ENCODE measurements at regions not wholly inside any gene's neighbourhood (a gene's known extent, or its start where the extent isn't known, plus 50 kb on each side); places are given as distances from the start of the nearest gene placed in this dataset.

GRCh38 chr7:131624536-131624935, 68.1 kb upstream of the PODXL start:
- H3K9ac ChIP-seq (ENCODE audit: control insufficient read depth, extremely low read depth, insufficient read depth, low read length) = no peak overlapping the region
- H3K79me2 ChIP-seq (ENCODE audit: control insufficient read depth, insufficient read depth, low read length) = no peaks in the 10 kb centered on the region
- H3K4me2 ChIP-seq (ENCODE audit: control insufficient read depth, extremely low read depth, insufficient read depth, low read depth, low read length) = no peak overlapping the region
- no peak overlapping the region for H2AFZ ChIP-seq (ENCODE audit: control insufficient read depth, low read length)
- H3K4me3 ChIP-seq (ENCODE audit: control insufficient read depth in 2 of 3, extremely low read depth in 1 of 3, insufficient read depth in 2 of 3, low read depth in 1 of 3, low read length in 3 of 3) = no peak overlapping the region
- no peak for TF ChIP-seq EZH2 (IDR thresholded peaks at IDR 0.05; ENCODE audit: low read length)
- no peaks in the 10 kb centered on the region for H3K36me3 ChIP-seq (ENCODE audit: control insufficient read depth in 2 of 2, extremely low read depth in 1 of 2, insufficient read depth in 2 of 2, low read length in 2 of 2)
- H3K4me1 ChIP-seq (ENCODE audit: control insufficient read depth, extremely low read depth, insufficient read depth, low read length) = peaks cover 24% of the 10 kb centered on the region
- DNase-seq (ENCODE audit: low read depth, low spot score) = no peak
- H3K27ac ChIP-seq (ENCODE audit: control insufficient read depth, insufficient read depth, low read length) = no peak overlapping the region
- no peak for FAIRE-seq
- H3K27me3 ChIP-seq (ENCODE audit: control insufficient read depth, extremely low read depth, insufficient read depth, low read length) = no peaks in the 10 kb centered on the region
- no peaks in the 10 kb centered on the region for H4K20me1 ChIP-seq (ENCODE audit: control insufficient read depth, extremely low read depth, insufficient read depth, low read length)
- dilution Hi-C loops (cut with MboI; ENCODE audit: extremely low pct_ligation_motif_present, low sequenced_read_pairs) = no loop called here
- H3K9me3 ChIP-seq (ENCODE audit: control insufficient read depth, low read depth, low read length) = no peaks in the 10 kb centered on the region
- no peaks in the 10 kb centered on the region for H3K9me1 ChIP-seq (ENCODE audit: control insufficient read depth, extremely low read depth, insufficient read depth, low read length)

- no peak for TF ChIP-seq EZH2 (IDR thresholded peaks at IDR 0.05; ENCODE audit: low read length)
- TF ChIP-seq CTCF (optimal IDR thresholded peaks at IDR 0.05 in 1 of 3, IDR thresholded peaks at IDR 0.05 in 1 of 3, conservative IDR thresholded peaks at IDR 0.05 in 1 of 3; ENCODE audit: extremely low read depth in 1 of 3, insufficient read depth in 2 of 3, low read length in 3 of 3) = no peak
- no peak overlapping the region for H3K27ac ChIP-seq (ENCODE audit: control insufficient read depth, insufficient read depth, low read length)
- H3K36me3 ChIP-seq (ENCODE audit: control insufficient read depth in 2 of 2, extremely low read depth in 1 of 2, insufficient read depth in 2 of 2, low read length in 2 of 2) = no peaks in the 10 kb centered on the region
- no peaks in the 10 kb centered on the region for H4K20me1 ChIP-seq (ENCODE audit: control insufficient read depth, extremely low read depth, insufficient read depth, low read length)
- FAIRE-seq (no peak), DNase-seq (ENCODE audit: low read depth, low spot score) (no peak)
- H3K9me1 ChIP-seq (ENCODE audit: control insufficient read depth, extremely low read depth, insufficient read depth, low read length) = no peaks in the 10 kb centered on the region
- peaks cover 23% of the 10 kb centered on the region for H3K4me1 ChIP-seq (ENCODE audit: control insufficient read depth, extremely low read depth, insufficient read depth, low read length)
- no peaks in the 10 kb centered on the region for H3K9me3 ChIP-seq (ENCODE audit: control insufficient read depth, low read depth, low read length)
- H3K9ac ChIP-seq (ENCODE audit: control insufficient read depth, extremely low read depth, insufficient read depth, low read length) = no peak overlapping the region
- no peaks in the 10 kb centered on the region for H3K27me3 ChIP-seq (ENCODE audit: control insufficient read depth, extremely low read depth, insufficient read depth, low read length)
- H2AFZ ChIP-seq (ENCODE audit: control insufficient read depth, low read length) = no peak overlapping the region
- dilution Hi-C loops (cut with MboI; ENCODE audit: extremely low pct_ligation_motif_present, low sequenced_read_pairs) = no loop called here
- no peaks in the 10 kb centered on the region for H3K79me2 ChIP-seq (ENCODE audit: control insufficient read depth, insufficient read depth, low read length)
- no peak overlapping the region for H3K4me2 ChIP-seq (ENCODE audit: control insufficient read depth, extremely low read depth, insufficient read depth, low read depth, low read length)
- H3K4me3 ChIP-seq (ENCODE audit: control insufficient read depth in 2 of 3, extremely low read depth in 1 of 3, insufficient read depth in 2 of 3, low read depth in 1 of 3, low read length in 3 of 3) = no peak overlapping the region
Measured at GRCh38 chr7:131623154-131623553, 66.7 kb upstream of the PODXL start.

- Histone ChIP-seq H3K9me1 (ENCODE audit: control insufficient read depth, extremely low read depth, insufficient read depth, low read length) (no peaks in the 10 kb centered on the region), H4K20me1 (ENCODE audit: control insufficient read depth, extremely low read depth, insufficient read depth, low read length) (no peaks in the 10 kb centered on the region), H3K4me1 (ENCODE audit: control insufficient read depth, extremely low read depth, insufficient read depth, low read length) (peaks cover 23% of the 10 kb centered on the region), H3K4me3 (ENCODE audit: control insufficient read depth in 2 of 3, extremely low read depth in 1 of 3, insufficient read depth in 2 of 3, low read depth in 1 of 3, low read length in 3 of 3) (no peak overlapping the region), H3K27me3 (ENCODE audit: control insufficient read depth, extremely low read depth, insufficient read depth, low read length) (no peaks in the 10 kb centered on the region), H3K4me2 (ENCODE audit: control insufficient read depth, extremely low read depth, insufficient read depth, low read depth, low read length) (no peak overlapping the region), H3K79me2 (ENCODE audit: control insufficient read depth, insufficient read depth, low read length) (no peaks in the 10 kb centered on the region), H3K9me3 (ENCODE audit: control insufficient read depth, low read depth, low read length) (no peaks in the 10 kb centered on the region), H3K9ac (ENCODE audit: control insufficient read depth, extremely low read depth, insufficient read depth, low read length) (no peak overlapping the region), H3K36me3 (ENCODE audit: control insufficient read depth in 2 of 2, extremely low read depth in 1 of 2, insufficient read depth in 2 of 2, low read length in 2 of 2) (no peaks in the 10 kb centered on the region), H2AFZ (ENCODE audit: control insufficient read depth, low read length) (no peak overlapping the region), H3K27ac (ENCODE audit: control insufficient read depth, insufficient read depth, low read length) (no peak overlapping the region)
- no peak for FAIRE-seq
- TF ChIP-seq EZH2 (IDR thresholded peaks at IDR 0.05; ENCODE audit: low read length) (no peak), CTCF (optimal IDR thresholded peaks at IDR 0.05 in 1 of 3, IDR thresholded peaks at IDR 0.05 in 1 of 3, conservative IDR thresholded peaks at IDR 0.05 in 1 of 3; ENCODE audit: extremely low read depth in 1 of 3, insufficient read depth in 2 of 3, low read length in 3 of 3) (no peak)
- dilution Hi-C loops (cut with MboI; ENCODE audit: extremely low pct_ligation_motif_present, low sequenced_read_pairs) = no loop called here
- DNase-seq (ENCODE audit: low read depth, low spot score) = no peak
Measured at GRCh38 chr7:131621652-131622051, 65.2 kb upstream of the PODXL start.
